Liver (tissue), 3 donors: ENCODE measurements at regions not wholly inside any gene's neighbourhood (a gene's known extent, or its start where the extent isn't known, plus 50 kb on each side); places are given as distances from the start of the nearest gene placed in this dataset.

ENCODE experiments used
- EGR1 ChIP-seq, 2 donors: IDR thresholded peaks; 2 replicates each; pipeline ENCODE4 v1.6.1; 2016 to 2018; ENCODE audit warnings: antibody characterized with exemption in 2 of 2, low read depth in 2 of 2
- GABPA ChIP-seq, 2 donors: IDR thresholded peaks in 1 of 2; conservative IDR thresholded peaks in 1 of 2; 2 replicates each; pipeline ENCODE4 v1.6.1; 2016; ENCODE audit warnings: antibody characterized with exemption in 2 of 2, mild to moderate bottlenecking in 1 of 2, moderate library complexity in 1 of 2
- HNF4G ChIP-seq: IDR thresholded peaks from 2 replicates; pipeline ENCODE4 v1.6.1; 2016; ENCODE audit warnings: antibody characterized with exemption
- TAF1 ChIP-seq: conservative IDR thresholded peaks from 2 replicates; pipeline ENCODE4 v1.6.1; 2016; ENCODE audit warnings: antibody characterized with exemption, mild to moderate bottlenecking
- YY1 ChIP-seq: IDR thresholded peaks from 2 replicates; pipeline ENCODE4 v1.6.1; 2016; ENCODE audit warnings: antibody characterized with exemption, mild to moderate bottlenecking
- TF ChIP-seq, protein P1 (sequence below): fragments of 150-350 bp; IDR thresholded peaks from 2 replicates; pipeline ENCODE4 v1.5.1; 2017; ENCODE audit warnings: improper control_type of control experiment, low read depth, low read length; ENCODE audit not compliant: missing input control
- TF ChIP-seq, protein P2 (sequence below): IDR thresholded peaks from 2 replicates; pipeline ENCODE4 v1.6.1; 2016; ENCODE audit warnings: antibody characterized with exemption, mild to moderate bottlenecking
- TF ChIP-seq, protein P3 (sequence below): IDR thresholded peaks from 2 replicates; pipeline ENCODE4 v1.6.1; 2016; ENCODE audit warnings: antibody characterized with exemption
- TF ChIP-seq, protein P4 (sequence below): IDR thresholded peaks from 2 replicates; pipeline ENCODE4 v1.6.1; 2016; ENCODE audit warnings: antibody characterized with exemption
- donor health status: healthy.
- donor health status: healthy.

DNA sequence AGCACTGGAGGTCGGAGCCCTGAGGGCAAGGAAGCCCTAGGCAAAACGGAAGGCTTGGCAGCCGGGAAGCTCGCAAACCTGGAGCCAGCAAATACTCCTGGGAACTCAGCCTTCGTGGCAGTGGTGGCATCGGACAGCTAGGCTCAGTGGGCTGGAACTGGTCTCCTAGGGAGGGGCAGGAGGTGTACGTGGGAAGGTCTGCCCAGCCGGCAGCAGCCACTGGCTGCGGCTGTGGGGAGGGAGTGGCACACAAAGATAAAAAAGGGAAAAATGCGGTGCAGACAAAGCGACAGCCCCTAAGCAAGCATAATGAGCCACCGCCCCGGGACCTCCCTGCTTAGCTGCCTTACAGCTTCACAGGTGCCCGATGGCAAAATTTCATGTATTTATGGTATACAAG, 125.2 kb upstream of the KDM5D start:
- TF ChIP-seq, protein P1, sequence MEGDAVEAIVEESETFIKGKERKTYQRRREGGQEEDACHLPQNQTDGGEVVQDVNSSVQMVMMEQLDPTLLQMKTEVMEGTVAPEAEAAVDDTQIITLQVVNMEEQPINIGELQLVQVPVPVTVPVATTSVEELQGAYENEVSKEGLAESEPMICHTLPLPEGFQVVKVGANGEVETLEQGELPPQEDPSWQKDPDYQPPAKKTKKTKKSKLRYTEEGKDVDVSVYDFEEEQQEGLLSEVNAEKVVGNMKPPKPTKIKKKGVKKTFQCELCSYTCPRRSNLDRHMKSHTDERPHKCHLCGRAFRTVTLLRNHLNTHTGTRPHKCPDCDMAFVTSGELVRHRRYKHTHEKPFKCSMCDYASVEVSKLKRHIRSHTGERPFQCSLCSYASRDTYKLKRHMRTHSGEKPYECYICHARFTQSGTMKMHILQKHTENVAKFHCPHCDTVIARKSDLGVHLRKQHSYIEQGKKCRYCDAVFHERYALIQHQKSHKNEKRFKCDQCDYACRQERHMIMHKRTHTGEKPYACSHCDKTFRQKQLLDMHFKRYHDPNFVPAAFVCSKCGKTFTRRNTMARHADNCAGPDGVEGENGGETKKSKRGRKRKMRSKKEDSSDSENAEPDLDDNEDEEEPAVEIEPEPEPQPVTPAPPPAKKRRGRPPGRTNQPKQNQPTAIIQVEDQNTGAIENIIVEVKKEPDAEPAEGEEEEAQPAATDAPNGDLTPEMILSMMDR, result no peak
- TF ChIP-seq, protein P2, sequence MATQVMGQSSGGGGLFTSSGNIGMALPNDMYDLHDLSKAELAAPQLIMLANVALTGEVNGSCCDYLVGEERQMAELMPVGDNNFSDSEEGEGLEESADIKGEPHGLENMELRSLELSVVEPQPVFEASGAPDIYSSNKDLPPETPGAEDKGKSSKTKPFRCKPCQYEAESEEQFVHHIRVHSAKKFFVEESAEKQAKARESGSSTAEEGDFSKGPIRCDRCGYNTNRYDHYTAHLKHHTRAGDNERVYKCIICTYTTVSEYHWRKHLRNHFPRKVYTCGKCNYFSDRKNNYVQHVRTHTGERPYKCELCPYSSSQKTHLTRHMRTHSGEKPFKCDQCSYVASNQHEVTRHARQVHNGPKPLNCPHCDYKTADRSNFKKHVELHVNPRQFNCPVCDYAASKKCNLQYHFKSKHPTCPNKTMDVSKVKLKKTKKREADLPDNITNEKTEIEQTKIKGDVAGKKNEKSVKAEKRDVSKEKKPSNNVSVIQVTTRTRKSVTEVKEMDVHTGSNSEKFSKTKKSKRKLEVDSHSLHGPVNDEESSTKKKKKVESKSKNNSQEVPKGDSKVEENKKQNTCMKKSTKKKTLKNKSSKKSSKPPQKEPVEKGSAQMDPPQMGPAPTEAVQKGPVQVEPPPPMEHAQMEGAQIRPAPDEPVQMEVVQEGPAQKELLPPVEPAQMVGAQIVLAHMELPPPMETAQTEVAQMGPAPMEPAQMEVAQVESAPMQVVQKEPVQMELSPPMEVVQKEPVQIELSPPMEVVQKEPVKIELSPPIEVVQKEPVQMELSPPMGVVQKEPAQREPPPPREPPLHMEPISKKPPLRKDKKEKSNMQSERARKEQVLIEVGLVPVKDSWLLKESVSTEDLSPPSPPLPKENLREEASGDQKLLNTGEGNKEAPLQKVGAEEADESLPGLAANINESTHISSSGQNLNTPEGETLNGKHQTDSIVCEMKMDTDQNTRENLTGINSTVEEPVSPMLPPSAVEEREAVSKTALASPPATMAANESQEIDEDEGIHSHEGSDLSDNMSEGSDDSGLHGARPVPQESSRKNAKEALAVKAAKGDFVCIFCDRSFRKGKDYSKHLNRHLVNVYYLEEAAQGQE, result no peak
- TF ChIP-seq EGR1 (IDR thresholded peaks at IDR 0.05; ENCODE audit: low read depth in 2 of 2) (no peak), TAF1 (no peak), YY1 (no peak), GABPA (IDR thresholded peaks at IDR 0.05 in 1 of 2, conservative IDR thresholded peaks at IDR 0.05 in 1 of 2) (no peak), HNF4G (no peak)
- TF ChIP-seq, protein P3, sequence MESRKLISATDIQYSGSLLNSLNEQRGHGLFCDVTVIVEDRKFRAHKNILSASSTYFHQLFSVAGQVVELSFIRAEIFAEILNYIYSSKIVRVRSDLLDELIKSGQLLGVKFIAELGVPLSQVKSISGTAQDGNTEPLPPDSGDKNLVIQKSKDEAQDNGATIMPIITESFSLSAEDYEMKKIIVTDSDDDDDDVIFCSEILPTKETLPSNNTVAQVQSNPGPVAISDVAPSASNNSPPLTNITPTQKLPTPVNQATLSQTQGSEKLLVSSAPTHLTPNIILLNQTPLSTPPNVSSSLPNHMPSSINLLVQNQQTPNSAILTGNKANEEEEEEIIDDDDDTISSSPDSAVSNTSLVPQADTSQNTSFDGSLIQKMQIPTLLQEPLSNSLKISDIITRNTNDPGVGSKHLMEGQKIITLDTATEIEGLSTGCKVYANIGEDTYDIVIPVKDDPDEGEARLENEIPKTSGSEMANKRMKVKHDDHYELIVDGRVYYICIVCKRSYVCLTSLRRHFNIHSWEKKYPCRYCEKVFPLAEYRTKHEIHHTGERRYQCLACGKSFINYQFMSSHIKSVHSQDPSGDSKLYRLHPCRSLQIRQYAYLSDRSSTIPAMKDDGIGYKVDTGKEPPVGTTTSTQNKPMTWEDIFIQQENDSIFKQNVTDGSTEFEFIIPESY, result no peak
- TF ChIP-seq, protein P4, sequence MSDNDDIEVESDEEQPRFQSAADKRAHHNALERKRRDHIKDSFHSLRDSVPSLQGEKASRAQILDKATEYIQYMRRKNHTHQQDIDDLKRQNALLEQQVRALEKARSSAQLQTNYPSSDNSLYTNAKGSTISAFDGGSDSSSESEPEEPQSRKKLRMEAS, result no peak
